HG03039 (cell line): ENCODE measurements at regions not wholly inside any gene's neighbourhood (a gene's known extent, or its start where the extent isn't known, plus 50 kb on each side); places are given as distances from the start of the nearest gene placed in this dataset.

ENCODE experiments used
- ATAC-seq: cut with Tn5 transposase; IDR thresholded peaks from one replicate; pipeline ENCODE4 v1.9.1; 2021; ENCODE audit warnings: mild to moderate bottlenecking, moderate library complexity; ENCODE audit not compliant: unreplicated experiment

GRCh38 chr4:123737156-123737555 is 340.6 kb downstream of the SPRY1 start:
- no peak for ATAC-seq

- no peak for ATAC-seq
Measured at GRCh38 chr4:123739806-123740205, 343.2 kb downstream of the SPRY1 start.

GRCh38 chr4:123740236-123740635 is 343.6 kb downstream of the SPRY1 start:
- ATAC-seq, result no peak

- ATAC-seq, result no peak
Measured at GRCh38 chr4:123741906-123742305, 345.3 kb downstream of the SPRY1 start.

- ATAC-seq, result no peak
Measured at GRCh38 chr4:123743848-123744247, 347.3 kb downstream of the SPRY1 start.

GRCh38 chr4:123744664-123745290 is 348.2 kb downstream of the SPRY1 start:
- no peak for ATAC-seq

GRCh38 chr4:123747016-123747415 is 350.4 kb downstream of the SPRY1 start:
- no peak for ATAC-seq

GRCh38 chr4:123748806-123749205 is 352.2 kb downstream of the SPRY1 start:
- no peak for ATAC-seq

- no peak for ATAC-seq
Measured at GRCh38 chr4:123749383-123749782, 352.8 kb downstream of the SPRY1 start.

GRCh38 chr4:123750044-123750443 is 353.4 kb downstream of the SPRY1 start:
- no peak for ATAC-seq

- ATAC-seq, result no peak
Measured at GRCh38 chr4:123755655-123756054, 359.1 kb downstream of the SPRY1 start.

- ATAC-seq, result no peak
Measured at GRCh38 chr4:123767806-123768205, 371.2 kb downstream of the SPRY1 start.

GRCh38 chr4:123770884-123771283 is 374.3 kb downstream of the SPRY1 start:
- no peak for ATAC-seq

GRCh38 chr4:123776267-123776666 is 379.7 kb downstream of the SPRY1 start:
- peak; percentile 99 for ATAC-seq

- ATAC-seq, result no peak
Measured at GRCh38 chr4:123777373-123777772, 380.8 kb downstream of the SPRY1 start.

GRCh38 chr4:123783151-123783790 is 386.7 kb downstream of the SPRY1 start:
- ATAC-seq, result no peak

GRCh38 chr4:123783921-123784320 is 387.3 kb downstream of the SPRY1 start:
- ATAC-seq, result no peak

GRCh38 chr4:123784626-123785025 is 388.0 kb downstream of the SPRY1 start:
- ATAC-seq, result no peak

- ATAC-seq, result no peak
Measured at GRCh38 chr4:123785538-123785937, 388.9 kb downstream of the SPRY1 start.

- ATAC-seq, result no peak
Measured at GRCh38 chr4:123786163-123786915, 389.7 kb downstream of the SPRY1 start.

- ATAC-seq, result no peak
Measured at GRCh38 chr4:123786920-123787319, 390.3 kb downstream of the SPRY1 start.

- ATAC-seq, result no peak
Measured at GRCh38 chr4:123787512-123788080, 391.0 kb downstream of the SPRY1 start.
